Hepatocyte (in vitro differentiated cells): ENCODE measurements at regions not wholly inside any gene's neighbourhood (a gene's known extent, or its start where the extent isn't known, plus 50 kb on each side); places are given as distances from the start of the nearest gene placed in this dataset.

Source experiments
- DNase-seq: peaks from one replicate; pipeline ENCODE4 v3.0.0-alpha.2; 2016; ENCODE audit warnings: low spot score
- H2AFZ ChIP-seq: fragments of 200-600 bp; sonication (generic); 2 replicates; pipeline ENCODE4 v1.6.0; 2016; ENCODE audit warnings: antibody characterized with exemption, mild to moderate bottlenecking
- H3K27ac ChIP-seq: fragments of 200-600 bp; sonication (generic); 2 replicates; pipeline ENCODE4 v1.5.1; 2016; ENCODE audit warnings: mild to moderate bottlenecking
- H3K27me3 ChIP-seq: fragments of 200-600 bp; sonication (generic); 2 replicates; pipeline ENCODE4 v1.6.1; 2016
- H3K36me3 ChIP-seq: fragments of 200-600 bp; sonication (generic); replicated peaks from 2 replicates; pipeline ENCODE4 v1.5.1; 2016; ENCODE audit warnings: low read depth; ENCODE audit not compliant: insufficient read depth
- H3K4me1 ChIP-seq: fragments of 200-600 bp; sonication (generic); 2 replicates; pipeline ENCODE4 v1.5.1; 2016; ENCODE audit warnings: mild to moderate bottlenecking, moderate library complexity; ENCODE audit not compliant: insufficient read depth
- H3K4me2 ChIP-seq: fragments of 200-600 bp; sonication (generic); 2 replicates; pipeline ENCODE4 v1.6.0; 2016
- H3K4me3 ChIP-seq: fragments of 200-600 bp; sonication (generic); 2 replicates; pipeline ENCODE4 v1.5.1; 2016; ENCODE audit warnings: mild to moderate bottlenecking
- H3K79me2 ChIP-seq: fragments of 200-600 bp; sonication (generic); 2 replicates; pipeline ENCODE4 v1.6.0; 2017; ENCODE audit warnings: mild to moderate bottlenecking
- H3K9me2 ChIP-seq: fragments of 200-600 bp; sonication (generic); replicated peaks from 2 replicates; pipeline ENCODE4 v1.6.0; 2017; ENCODE audit warnings: mild to moderate bottlenecking; ENCODE audit not compliant: insufficient read depth
- H3K9me3 ChIP-seq: fragments of 200-600 bp; sonication (generic); 2 replicates; pipeline ENCODE4 v1.5.1; 2016; ENCODE audit warnings: low read depth, mild to moderate bottlenecking
- H4K20me1 ChIP-seq: fragments of 200-600 bp; sonication (generic); 2 replicates; pipeline ENCODE4 v1.6.0; 2016; ENCODE audit warnings: mild to moderate bottlenecking; ENCODE audit not compliant: insufficient read depth, poor library complexity, severe bottlenecking
- CTCF ChIP-seq: fragments of 200-600 bp; sonication (generic); IDR thresholded peaks from 2 replicates; pipeline ENCODE4 v1.5.1; 2016; ENCODE audit warnings: antibody characterized with exemption, mild to moderate bottlenecking; ENCODE audit not compliant: poor library complexity
- EZH2 ChIP-seq: fragments of 200-600 bp; sonication (generic); IDR thresholded peaks from 2 replicates; pipeline ENCODE4 v1.6.1; 2016; ENCODE audit warnings: antibody characterized with exemption, mild to moderate bottlenecking, borderline replicate concordance
- EZH2phosphoT487 ChIP-seq: fragments of 200-600 bp; sonication (generic); IDR thresholded peaks from one replicate; pipeline ENCODE4 v1.6.1; 2018; ENCODE audit warnings: antibody characterized with exemption, mild to moderate bottlenecking, low read depth, moderate library complexity; ENCODE audit not compliant: unreplicated experiment, severe bottlenecking
- WGBS: methylation state at CpG from one replicate; pipeline ENCODE4 v1.1.6; 2016; ENCODE audit warnings: low lambda C conversion rate; ENCODE audit errors: missing lambda C conversion rate; 5-methylcytosine and 5-hydroxymethylcytosine counted together

GRCh38 chr6:62819640-62820039 is 391.6 kb upstream of the FKBP1C start:
- Histone ChIP-seq H3K36me3 (no peaks in the 10 kb centered on the region), H3K9me2 (no peaks in the 10 kb centered on the region), H3K27ac (no peak overlapping the region), H2AFZ (no peak overlapping the region), H3K4me1 (no peaks in the 10 kb centered on the region), H4K20me1 (no peaks in the 10 kb centered on the region), H3K4me2 (no peak overlapping the region), H3K27me3 (no peaks in the 10 kb centered on the region), H3K79me2 (no peaks in the 10 kb centered on the region), H3K9me3 (no peaks in the 10 kb centered on the region), H3K4me3 (no peak overlapping the region)
- TF ChIP-seq CTCF: no peak
- no peak for DNase-seq
- WGBS: 69% methylated on average over 2 of the region's 2 CpGs

GRCh38 chr6:62808565-62809293 is 402.5 kb upstream of the FKBP1C start:
- 85% methylated on average over 1 of the region's 1 CpG for WGBS
- H3K9me3 ChIP-seq: no peaks in the 10 kb centered on the region
- H3K27ac ChIP-seq: no peak overlapping the region
- H3K4me3 ChIP-seq: no peak overlapping the region
- H3K9me2 ChIP-seq: no peaks in the 10 kb centered on the region
- H3K36me3 ChIP-seq: no peaks in the 10 kb centered on the region
- no peaks in the 10 kb centered on the region for H3K79me2 ChIP-seq
- H3K4me1 ChIP-seq: no peaks in the 10 kb centered on the region
- no peak for DNase-seq
- TF ChIP-seq CTCF (no peak), EZH2 (no peak), EZH2phosphoT487 (no peak)
- H4K20me1 ChIP-seq: no peaks in the 10 kb centered on the region
- no peak overlapping the region for H3K4me2 ChIP-seq
- no peaks in the 10 kb centered on the region for H3K27me3 ChIP-seq
- H2AFZ ChIP-seq: no peak overlapping the region

- no peaks in the 10 kb centered on the region for H3K9me3 ChIP-seq
- no peak overlapping the region for H3K4me3 ChIP-seq
- 62% methylated on average over 4 of the region's 4 CpGs for WGBS
- H3K27ac ChIP-seq: no peak overlapping the region
- H4K20me1 ChIP-seq: no peaks in the 10 kb centered on the region
- H3K79me2 ChIP-seq: no peaks in the 10 kb centered on the region
- no peak for DNase-seq
- TF ChIP-seq EZH2phosphoT487 (no peak), CTCF (no peak), EZH2 (no peak)
- no peak overlapping the region for H2AFZ ChIP-seq
- H3K4me2 ChIP-seq: no peak overlapping the region
- H3K4me1 ChIP-seq: no peaks in the 10 kb centered on the region
- no peaks in the 10 kb centered on the region for H3K9me2 ChIP-seq
- H3K27me3 ChIP-seq: no peaks in the 10 kb centered on the region
- H3K36me3 ChIP-seq: no peaks in the 10 kb centered on the region
Measured at GRCh38 chr6:62805431-62805830, 405.8 kb upstream of the FKBP1C start.

- no peaks in the 10 kb centered on the region for H4K20me1 ChIP-seq
- H2AFZ ChIP-seq: no peak overlapping the region
- 65% methylated on average over 7 of the region's 7 CpGs for WGBS
- H3K4me1 ChIP-seq: no peaks in the 10 kb centered on the region
- H3K27me3 ChIP-seq: no peaks in the 10 kb centered on the region
- no peak overlapping the region for H3K27ac ChIP-seq
- no peak overlapping the region for H3K4me2 ChIP-seq
- H3K9me2 ChIP-seq: no peaks in the 10 kb centered on the region
- no peaks in the 10 kb centered on the region for H3K9me3 ChIP-seq
- H3K4me3 ChIP-seq: no peak overlapping the region
- no peak for DNase-seq
- no peaks in the 10 kb centered on the region for H3K79me2 ChIP-seq
- no peaks in the 10 kb centered on the region for H3K36me3 ChIP-seq
- no peak for TF ChIP-seq EZH2phosphoT487
- no peak for TF ChIP-seq EZH2
- TF ChIP-seq CTCF: no peak
Measured at GRCh38 chr6:62803094-62803493, 408.2 kb upstream of the FKBP1C start.
